HG03439 (cell line): ENCODE measurements at regions not wholly inside any gene's neighbourhood (a gene's known extent, or its start where the extent isn't known, plus 50 kb on each side); places are given as distances from the start of the nearest gene placed in this dataset.

Source experiments
- ATAC-seq: cut with Tn5 transposase; IDR thresholded peaks from one replicate; pipeline ENCODE4 v1.9.1; 2021; ENCODE audit warnings: mild to moderate bottlenecking, moderate library complexity; ENCODE audit not compliant: unreplicated experiment

- ATAC-seq, result no peak
These were observed 173.9 kb downstream of the CALCRL start for GRCh38 chr2:187274146-187274545.

DNA sequence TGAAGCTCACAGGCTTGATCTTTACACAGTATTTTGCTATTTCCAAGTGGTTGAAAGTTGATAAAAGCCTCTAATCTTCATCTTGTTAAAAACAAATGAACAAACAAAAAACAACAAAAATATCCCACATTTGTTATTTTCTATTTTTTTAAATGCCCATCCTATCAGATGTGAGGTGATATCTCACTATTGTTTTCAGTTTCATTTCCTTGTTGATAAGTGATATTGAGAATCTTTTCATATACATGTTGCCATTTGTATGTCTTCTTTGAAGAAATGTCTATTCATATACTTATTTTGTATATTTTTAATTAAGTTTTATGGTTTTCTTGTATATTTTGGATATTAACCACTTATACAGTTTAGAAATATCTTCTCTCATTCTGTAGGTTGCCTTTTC, 175.8 kb downstream of the CALCRL start:
- no peak for ATAC-seq

- ATAC-seq, result no peak
These were observed 176.2 kb downstream of the CALCRL start for GRCh38 chr2:187271825-187272224.

- no peak for ATAC-seq
These were observed 181.4 kb downstream of the CALCRL start for GRCh38 chr2:187266645-187267044.

- no peak for ATAC-seq
These were observed 181.9 kb downstream of the CALCRL start for GRCh38 chr2:187266147-187266546.

DNA sequence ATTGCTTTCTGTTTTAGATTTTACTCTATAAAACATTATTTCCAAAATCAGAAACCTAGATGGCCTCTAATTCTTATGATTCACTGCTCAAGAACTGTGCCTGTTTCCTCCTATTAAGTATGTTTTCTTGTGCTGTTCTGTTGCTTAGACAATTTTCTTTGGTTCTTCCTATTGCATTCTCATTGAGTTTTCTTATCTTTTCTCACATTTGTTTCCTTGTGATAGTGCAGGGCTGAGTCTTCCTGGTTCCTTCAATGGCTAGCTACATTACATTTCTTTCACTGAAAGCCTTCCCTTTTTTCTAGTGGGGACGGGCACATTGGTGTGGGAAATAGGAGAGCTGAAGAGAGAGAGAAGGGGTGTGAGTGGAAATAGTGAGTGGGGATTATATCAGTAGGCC, 183.4 kb downstream of the CALCRL start:
- no peak for ATAC-seq

DNA sequence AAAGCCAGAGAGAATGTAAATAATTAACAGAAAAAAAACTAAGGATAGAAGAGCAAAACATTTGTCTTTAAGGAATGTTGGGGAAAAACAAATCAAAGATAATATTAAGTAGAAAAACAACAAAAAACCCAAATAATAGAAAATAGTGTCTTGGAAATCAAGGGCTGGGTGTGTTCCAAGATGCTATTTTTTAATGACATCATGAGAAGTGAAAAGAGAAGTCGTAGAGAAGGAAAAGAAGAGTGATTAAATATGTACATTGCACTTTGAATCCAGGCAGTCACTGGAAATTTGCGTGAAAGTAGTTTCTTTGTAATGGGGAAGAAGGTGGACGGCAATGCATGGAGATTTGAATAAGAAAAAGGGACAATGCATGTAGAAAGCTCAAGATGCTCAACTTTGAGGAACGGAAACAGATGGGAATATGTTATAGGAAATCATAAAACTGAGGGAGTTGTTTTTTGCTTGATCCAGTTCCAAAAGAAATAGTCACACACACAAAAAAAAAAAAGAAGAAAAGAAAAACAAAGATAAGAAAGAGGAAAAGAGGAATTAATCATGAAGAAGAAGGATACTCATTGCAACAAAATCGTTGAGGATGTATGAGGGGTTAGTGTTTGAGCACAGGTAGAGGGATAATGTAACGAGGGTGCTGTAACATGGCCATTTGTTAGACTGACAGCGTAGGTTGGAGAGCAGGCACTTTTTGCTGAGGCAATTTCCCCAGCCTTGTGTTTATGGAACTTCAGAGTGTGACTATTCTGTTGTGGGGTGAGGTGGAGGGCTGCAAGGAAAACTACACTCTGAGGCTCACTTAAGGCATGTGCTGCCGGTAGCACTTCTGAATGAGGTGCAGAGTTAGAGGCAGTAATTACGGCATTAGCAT, 184.1 kb downstream of the CALCRL start:
- no peak for ATAC-seq

DNA sequence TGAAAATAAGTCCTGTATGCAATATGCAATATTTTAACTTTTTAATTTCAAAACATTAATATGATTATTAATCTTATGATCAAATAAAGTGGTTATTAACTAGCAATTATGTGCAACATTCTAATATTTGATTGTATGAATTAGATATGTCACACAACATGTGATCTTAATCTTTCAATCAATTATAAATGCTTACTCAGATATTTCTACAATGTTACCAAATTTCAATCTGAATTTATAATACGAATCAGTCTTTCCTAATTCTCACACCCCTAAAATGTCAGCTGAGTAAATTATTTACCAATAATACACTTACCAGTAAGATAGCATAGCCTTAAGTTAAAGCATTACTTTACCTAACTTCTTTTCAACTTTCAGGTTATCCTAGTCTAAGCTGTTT, 186.3 kb downstream of the CALCRL start:
- ATAC-seq, result no peak

GRCh38 chr2:187252063-187252462, 196.0 kb downstream of the CALCRL start:
- no peak for ATAC-seq

GRCh38 chr2:187250137-187250536, 197.9 kb downstream of the CALCRL start:
- no peak for ATAC-seq

DNA sequence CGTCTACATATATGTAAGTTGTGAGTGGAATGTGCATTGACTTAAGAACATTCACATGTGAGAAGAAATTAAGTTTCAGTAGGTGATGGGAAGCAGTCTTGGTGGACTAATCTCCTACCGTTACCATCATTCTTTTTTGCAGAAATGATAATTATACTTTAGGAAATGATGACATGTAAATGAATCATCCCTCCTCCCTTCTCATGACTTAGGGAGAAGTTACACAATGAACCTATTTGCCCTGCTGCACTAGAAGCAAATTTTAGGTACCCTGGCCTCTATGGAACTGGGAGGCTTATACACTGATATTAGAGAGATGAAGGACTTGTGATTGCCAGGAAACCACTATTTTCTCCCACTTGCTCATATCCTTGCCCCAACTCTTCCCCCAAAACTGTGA, 214.2 kb downstream of the CALCRL start:
- ATAC-seq, result no peak

GRCh38 chr2:187232749-187233148, 215.3 kb downstream of the CALCRL start:
- no peak for ATAC-seq

- ATAC-seq, result no peak
These were observed 218.0 kb downstream of the CALCRL start for GRCh38 chr2:187230088-187230487.

- ATAC-seq, result no peak
These were observed 219.1 kb downstream of the CALCRL start for GRCh38 chr2:187228986-187229385.

GRCh38 chr2:187224989-187225388, 223.1 kb downstream of the CALCRL start:
- ATAC-seq, result no peak

DNA sequence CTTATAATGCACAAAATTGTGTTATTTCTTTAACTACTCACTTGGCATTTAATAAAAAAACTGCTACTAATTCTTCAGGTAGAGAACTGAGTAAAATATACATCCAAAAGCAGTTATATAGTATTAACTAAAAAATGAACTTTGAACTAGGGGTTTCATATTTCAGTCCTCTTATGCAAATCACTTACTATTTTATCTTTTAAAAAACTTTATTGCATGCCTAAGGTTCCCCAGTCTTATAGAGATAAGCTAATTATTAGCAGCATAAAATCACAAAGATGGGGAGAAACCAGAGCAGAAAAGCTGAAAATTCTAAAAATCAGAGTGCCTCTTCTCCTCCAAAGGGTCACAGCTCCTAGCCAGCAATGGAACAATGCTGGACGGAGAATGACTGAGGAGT, 228.0 kb downstream of the CALCRL start:
- no peak for ATAC-seq

DNA sequence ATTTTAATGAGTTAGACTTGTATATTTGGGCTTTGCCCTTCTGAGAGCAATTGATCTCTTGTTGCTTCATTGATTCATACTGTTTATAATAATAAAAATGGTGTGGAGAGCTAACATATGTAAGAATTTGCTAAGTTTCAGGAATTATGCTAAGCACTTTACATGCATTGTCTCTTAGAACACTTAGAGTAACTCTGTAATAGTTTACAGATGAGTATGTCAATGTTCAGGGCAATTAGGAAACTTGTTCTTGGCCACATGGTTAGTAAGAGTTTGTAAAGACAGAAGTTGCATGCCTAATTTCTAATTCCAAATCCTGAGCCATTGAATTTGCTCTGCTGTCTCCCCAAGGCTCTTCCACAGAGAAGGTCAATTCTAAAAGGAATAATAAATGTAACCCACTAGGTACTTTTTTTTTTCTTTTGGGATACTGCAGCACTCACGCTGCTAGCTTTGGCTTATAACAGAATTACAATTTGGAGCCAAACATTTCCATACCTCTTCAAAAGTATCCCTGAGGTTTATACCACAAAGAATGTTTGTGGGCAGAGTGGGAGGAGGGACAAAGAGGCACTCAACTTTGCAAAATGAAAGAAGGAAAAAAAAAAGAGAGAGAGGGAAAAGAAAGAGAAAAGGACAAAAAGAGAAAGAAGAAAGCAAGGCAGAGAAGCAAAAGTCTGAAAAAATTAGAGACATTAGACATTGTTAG, 232.4 kb downstream of the CALCRL start:
- no peak for ATAC-seq

- no peak for ATAC-seq
These were observed 233.7 kb downstream of the CALCRL start for GRCh38 chr2:187214306-187214705.

GRCh38 chr2:187213798-187214197, 234.3 kb downstream of the CALCRL start:
- ATAC-seq, result no peak

GRCh38 chr2:187210726-187211125, 237.3 kb downstream of the CALCRL start:
- no peak for ATAC-seq

GRCh38 chr2:187208199-187208785, 239.8 kb downstream of the CALCRL start:
- ATAC-seq, result no peak

DNA sequence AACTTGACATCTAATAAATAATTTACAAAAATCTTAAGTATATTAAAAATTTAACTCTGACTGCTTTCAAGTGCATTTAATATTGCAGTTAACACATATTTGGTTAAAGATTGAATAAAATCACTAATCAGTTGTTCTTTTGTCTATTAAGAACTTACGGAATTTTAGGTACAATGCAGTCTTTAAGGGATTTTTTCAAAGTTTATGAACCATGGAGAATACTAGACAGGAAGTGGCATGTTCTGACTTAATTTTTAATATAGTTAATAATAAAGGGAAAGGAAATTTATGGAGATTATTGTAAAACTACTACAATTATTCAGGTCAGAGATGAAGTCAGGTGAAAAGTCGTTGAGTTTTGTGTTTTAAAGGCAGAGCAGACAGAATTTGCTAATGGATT, 240.9 kb downstream of the CALCRL start:
- ATAC-seq, result no peak
